CD8-positive, alpha-beta memory T cell (primary cell): ENCODE measurements at regions not wholly inside any gene's neighbourhood (a gene's known extent, or its start where the extent isn't known, plus 50 kb on each side); places are given as distances from the start of the nearest gene placed in this dataset.
A peak's percentile ranks its signal among the peaks of the same experiment; 100 is the strongest.

ENCODE experiments used
- CTCF ChIA-PET: fragments of 350-600 bp; sonication (Branson Sonifier 250); formaldehyde crosslinking; loops from one replicate; lab custom pipeline; 2021; ENCODE audit warnings: antibody characterized with exemption; lab: Charles Lee
- POLR2A ChIA-PET: fragments of 350-600 bp; sonication (Branson Sonifier 250); formaldehyde crosslinking; loops from one replicate; lab custom pipeline; 2021; ENCODE audit warnings: antibody characterized with exemption; lab: Charles Lee
- DNase-seq, 5 donors: peaks; one replicate each; pipeline versions ENCODE4 v3.0.0 to v3.0.0-alpha.2; 2020 to 2022; ENCODE audit warnings: mixed read lengths in 1 of 5
- H3K27ac ChIP-seq: one replicate; pipeline ENCODE4 v1.7.0; 2013; ENCODE audit warnings: low read depth, mild to moderate bottlenecking, low read length, moderate library complexity
- H3K27me3 ChIP-seq: 2 replicates; pipeline ENCODE4 v1.7.0; 2013; ENCODE audit warnings: low read length, mild to moderate bottlenecking; ENCODE audit not compliant: insufficient read depth, poor library complexity, severe bottlenecking
- H3K36me3 ChIP-seq: 2 replicates; pipeline ENCODE4 v1.7.0; 2013; ENCODE audit warnings: mild to moderate bottlenecking, low read length, moderate library complexity; ENCODE audit not compliant: insufficient read depth
- H3K4me1 ChIP-seq: 2 replicates; pipeline ENCODE4 v1.7.0; 2013; ENCODE audit warnings: mild to moderate bottlenecking, low read length, moderate library complexity; ENCODE audit not compliant: insufficient read depth
- H3K4me3 ChIP-seq: 2 replicates; pipeline ENCODE4 v1.7.0; 2013; ENCODE audit warnings: mild to moderate bottlenecking, low read length
- H3K9me3 ChIP-seq: 2 replicates; pipeline ENCODE4 v1.7.0; 2013; ENCODE audit warnings: mild to moderate bottlenecking, low read length
- H3K27ac Mint-ChIP-seq, 8 donors: one replicate each; pipeline ENCODE4 v1.8.0; 2020 to 2021; ENCODE audit warnings: mixed read lengths in 8 of 8, mild to moderate bottlenecking in 6 of 8, inconsistent platforms in 3 of 8, moderate library complexity in 3 of 8
- H3K27me3 Mint-ChIP-seq, 2 donors: one replicate each; pipeline ENCODE4 v1.8.0; 2020 to 2021; ENCODE audit warnings: mixed read lengths in 2 of 2, mild to moderate bottlenecking in 1 of 2, moderate library complexity in 1 of 2
- H3K36me3 Mint-ChIP-seq, 3 donors: one replicate each; pipeline ENCODE4 v1.8.0; 2020 to 2021; ENCODE audit warnings: mixed read lengths in 3 of 3, inconsistent platforms in 1 of 3, mild to moderate bottlenecking in 1 of 3
- H3K4me1 Mint-ChIP-seq, 3 donors: one replicate each; pipeline ENCODE4 v1.8.0; 2020 to 2021; ENCODE audit warnings: mixed read lengths in 3 of 3, inconsistent platforms in 1 of 3, mild to moderate bottlenecking in 1 of 3
- H3K4me3 Mint-ChIP-seq, 7 donors: one replicate each; pipeline ENCODE4 v1.8.0; 2020 to 2021; ENCODE audit warnings: mixed read lengths in 7 of 7, mild to moderate bottlenecking in 6 of 7, moderate library complexity in 4 of 7, inconsistent platforms in 2 of 7
- H3K9me3 Mint-ChIP-seq, 5 donors: one replicate each; pipeline ENCODE4 v1.8.0; 2020 to 2022; ENCODE audit warnings: mixed read lengths in 5 of 5, mild to moderate bottlenecking in 3 of 5, moderate library complexity in 2 of 5, inconsistent platforms in 1 of 5

GRCh38 chr4:152050106-152050505 is 289.3 kb upstream of the GATB start:
- Mint-ChIP-seq H3K36me3 (no peaks in the 10 kb centered on the region), H3K27ac (peak overlapping the region in 1 of 8 donors; percentile 25), H3K9me3 (peaks cover 0 to 2% (median 0%) of the 10 kb centered on the region in 5 donors), H3K4me3 (no peak overlapping the region), H3K4me1 (peaks cover 16 to 29% (median 26%) of the 10 kb centered on the region in 3 donors), H3K27me3 (peaks cover 2 to 3% of the 10 kb centered on the region in 2 donors)
- POLR2A ChIA-PET: no interaction called here
- no peak for DNase-seq
- H3K27me3 ChIP-seq: no peaks in the 10 kb centered on the region
- H3K4me3 ChIP-seq: no peak overlapping the region
- H3K27ac ChIP-seq: no peak overlapping the region
- no peaks in the 10 kb centered on the region for H3K9me3 ChIP-seq
- peaks cover 12% of the 10 kb centered on the region for H3K4me1 ChIP-seq
- H3K36me3 ChIP-seq: no peaks in the 10 kb centered on the region
- CTCF ChIA-PET: no interaction called here

GRCh38 chr4:152047451-152047850 is 286.6 kb upstream of the GATB start:
- Histone ChIP-seq H3K4me1 (peaks cover 6% of the 10 kb centered on the region), H3K4me3 (no peak overlapping the region), H3K36me3 (no peaks in the 10 kb centered on the region), H3K9me3 (no peaks in the 10 kb centered on the region), H3K27ac (no peak overlapping the region), H3K27me3 (no peaks in the 10 kb centered on the region)
- H3K4me1 Mint-ChIP-seq: peaks cover 6 to 20% (median 11%) of the 10 kb centered on the region in 3 donors
- H3K4me3 Mint-ChIP-seq: no peak overlapping the region
- ChIA-PET POLR2A (no interaction called here), CTCF (interaction anchor here (1.4 kb wide), 1 partner anchor 26 kb away, joined by 3 read pairs; no protein-coding TSS in a partner anchor)
- DNase-seq: no peak
- H3K27me3 Mint-ChIP-seq: peaks cover 3 to 4% of the 10 kb centered on the region in 2 donors
- peak overlapping the region in 2 of 8 donors; percentile 15 to 30 for H3K27ac Mint-ChIP-seq
- H3K9me3 Mint-ChIP-seq: peaks cover 0 to 9% (median 6%) of the 10 kb centered on the region in 5 donors
- peaks cover 0 to 18% (median 0%) of the 10 kb centered on the region in 3 donors for H3K36me3 Mint-ChIP-seq

GRCh38 chr4:152045807-152046571 is 285.2 kb upstream of the GATB start:
- H3K4me3 Mint-ChIP-seq: peak overlapping the region in 1 of 7 donors; percentile 32
- H3K36me3 ChIP-seq: no peaks in the 10 kb centered on the region
- ChIA-PET POLR2A (no interaction called here), CTCF (interaction anchor here (1.2 kb wide), 1 partner anchor 12 kb away, joined by 3 read pairs; no protein-coding TSS in a partner anchor)
- no peak overlapping the region for H3K27ac Mint-ChIP-seq
- peak in 1 of 5 donors; percentile 7 for DNase-seq
- no peak overlapping the region for H3K27ac ChIP-seq
- peaks cover 0 to 12% (median 3%) of the 10 kb centered on the region in 3 donors for H3K4me1 Mint-ChIP-seq
- H3K9me3 ChIP-seq: no peaks in the 10 kb centered on the region
- H3K4me1 ChIP-seq: no peaks in the 10 kb centered on the region
- peaks cover 3 to 4% of the 10 kb centered on the region in 2 donors for H3K27me3 Mint-ChIP-seq
- H3K36me3 Mint-ChIP-seq: peaks cover 0 to 18% (median 0%) of the 10 kb centered on the region in 3 donors
- H3K27me3 ChIP-seq: no peaks in the 10 kb centered on the region
- H3K9me3 Mint-ChIP-seq: peaks cover 0 to 9% (median 6%) of the 10 kb centered on the region in 5 donors
- no peak overlapping the region for H3K4me3 ChIP-seq

GRCh38 chr4:152045449-152045806 is 284.6 kb upstream of the GATB start:
- no peak overlapping the region for H3K27ac ChIP-seq
- Mint-ChIP-seq H3K9me3 (peaks cover 0 to 9% (median 6%) of the 10 kb centered on the region in 5 donors), H3K4me3 (peak overlapping the region in 2 of 7 donors; percentile 10 to 32), H3K27ac (peak overlapping the region in 1 of 8 donors; percentile 68), H3K36me3 (peaks cover 0 to 18% (median 1%) of the 10 kb centered on the region in 3 donors), H3K4me1 (peaks cover 0 to 12% (median 3%) of the 10 kb centered on the region in 3 donors), H3K27me3 (peaks cover 3 to 4% of the 10 kb centered on the region in 2 donors)
- no peak overlapping the region for H3K4me3 ChIP-seq
- DNase-seq: no peak
- H3K9me3 ChIP-seq: no peaks in the 10 kb centered on the region
- CTCF ChIA-PET: interaction anchor here (1.2 kb wide), 1 partner anchor 13 kb away, joined by 3 read pairs; no protein-coding TSS in a partner anchor
- no peaks in the 10 kb centered on the region for H3K4me1 ChIP-seq
- no peaks in the 10 kb centered on the region for H3K36me3 ChIP-seq
- POLR2A ChIA-PET: no interaction called here
- H3K27me3 ChIP-seq: no peaks in the 10 kb centered on the region

- Histone ChIP-seq H3K27ac (no peak overlapping the region), H3K4me3 (no peak overlapping the region), H3K36me3 (no peaks in the 10 kb centered on the region), H3K9me3 (no peaks in the 10 kb centered on the region), H3K4me1 (no peaks in the 10 kb centered on the region), H3K27me3 (no peaks in the 10 kb centered on the region)
- DNase-seq: no peak
- CTCF ChIA-PET: no interaction called here
- Mint-ChIP-seq H3K36me3 (peaks cover 0 to 18% (median 1%) of the 10 kb centered on the region in 3 donors), H3K9me3 (peaks cover 0 to 9% (median 6%) of the 10 kb centered on the region in 5 donors), H3K27me3 (peaks cover 3 to 4% of the 10 kb centered on the region in 2 donors), H3K4me1 (peaks cover 0 to 6% (median 3%) of the 10 kb centered on the region in 3 donors), H3K27ac (peak overlapping the region in 1 of 8 donors; percentile 4), H3K4me3 (no peak overlapping the region)
- POLR2A ChIA-PET: no interaction called here
These were observed 283.7 kb upstream of the GATB start for GRCh38 chr4:152044331-152045036.

- Mint-ChIP-seq H3K27ac (no peak overlapping the region), H3K4me3 (no peak overlapping the region), H3K27me3 (peaks cover 3 to 4% of the 10 kb centered on the region in 2 donors), H3K9me3 (peaks cover 0 to 9% (median 6%) of the 10 kb centered on the region in 5 donors), H3K36me3 (peaks cover 0 to 18% (median 1%) of the 10 kb centered on the region in 3 donors), H3K4me1 (peaks cover 0 to 8% (median 5%) of the 10 kb centered on the region in 3 donors)
- CTCF ChIA-PET: interaction anchor here (1.3 to 1.5 kb wide), 2 partner anchors 9 to 19 kb away, joined by 3 read pairs; no protein-coding TSS in a partner anchor
- no peak overlapping the region for H3K4me3 ChIP-seq
- no peaks in the 10 kb centered on the region for H3K27me3 ChIP-seq
- H3K4me1 ChIP-seq: no peaks in the 10 kb centered on the region
- H3K36me3 ChIP-seq: no peaks in the 10 kb centered on the region
- POLR2A ChIA-PET: no interaction called here
- no peaks in the 10 kb centered on the region for H3K9me3 ChIP-seq
- H3K27ac ChIP-seq: no peak overlapping the region
- no peak for DNase-seq
These were observed 280.5 kb upstream of the GATB start for GRCh38 chr4:152041295-152041694.

GRCh38 chr4:152039691-152040090 is 278.9 kb upstream of the GATB start:
- H3K9me3 Mint-ChIP-seq: peaks cover 0 to 9% (median 6%) of the 10 kb centered on the region in 5 donors
- no peak for DNase-seq
- Histone ChIP-seq H3K27me3 (no peaks in the 10 kb centered on the region), H3K4me3 (no peak overlapping the region), H3K4me1 (no peaks in the 10 kb centered on the region), H3K27ac (no peak overlapping the region), H3K36me3 (no peaks in the 10 kb centered on the region), H3K9me3 (no peaks in the 10 kb centered on the region)
- POLR2A ChIA-PET: no interaction called here
- H3K4me1 Mint-ChIP-seq: peaks cover 0 to 9% (median 6%) of the 10 kb centered on the region in 3 donors
- H3K36me3 Mint-ChIP-seq: peaks cover 0 to 18% (median 1%) of the 10 kb centered on the region in 3 donors
- CTCF ChIA-PET: interaction anchor here (0.7 to 1.5 kb wide), 2 partner anchors 8 to 96 kb away, joined by 3 to 4 read pairs; no protein-coding TSS in a partner anchor
- no peak overlapping the region for H3K27ac Mint-ChIP-seq
- no peak overlapping the region for H3K4me3 Mint-ChIP-seq
- H3K27me3 Mint-ChIP-seq: peaks cover 0 to 2% of the 10 kb centered on the region in 2 donors
